PC-3 (cell line): ENCODE measurements at regions not wholly inside any gene's neighbourhood (a gene's known extent, or its start where the extent isn't known, plus 50 kb on each side); places are given as distances from the start of the nearest gene placed in this dataset.

Source experiments
- CTCF ChIP-seq: fragments of 300-600 bp; sonication (generic); conservative IDR thresholded peaks from 2 replicates; pipeline ENCODE4 v1.5.1; 2017; ENCODE audit warnings: antibody characterized with exemption, low read depth, mild to moderate bottlenecking, low read length
- EZH2 ChIP-seq: fragments of 300-600 bp; sonication (generic); IDR thresholded peaks from one replicate; pipeline ENCODE4 v1.6.1; 2017; ENCODE audit warnings: antibody characterized with exemption, mild to moderate bottlenecking, low read length; ENCODE audit not compliant: unreplicated experiment

- TF ChIP-seq EZH2 (no peak), CTCF (no peak)
Observed at GRCh38 chr5:123269851-123270250, 153.4 kb downstream of the CEP120 start.
